ENCODE measurements at regions not wholly inside any gene's neighbourhood (a gene's known extent, or its start where the extent isn't known, plus 50 kb on each side); places are given as distances from the start of the nearest gene placed in this dataset.
"Not testable (repeated sequence)": the region's sequence is repeated elsewhere in the genome, so short reads cannot be mapped to it uniquely, and the experiment has no call there.

- DNase-seq, result no peak
Measured at GRCh38 chr22:26811647-26811992, 154.2 kb downstream of the MIAT start.

- DNase-seq, result no peak
Measured at GRCh38 chr22:26812731-26813130, 155.3 kb downstream of the MIAT start.

GRCh38 chr22:26816726-26817125 lies 159.3 kb downstream of the MIAT start:
- no peak for DNase-seq

GRCh38 chr22:26817926-26818325 lies 160.5 kb downstream of the MIAT start:
- DNase-seq, result no peak

GRCh38 chr22:26821854-26822253 lies 164.5 kb downstream of the MIAT start:
- no peak for DNase-seq

GRCh38 chr22:26822313-26822712 lies 164.9 kb downstream of the MIAT start:
- no peak for DNase-seq

- no peak for DNase-seq
Measured at GRCh38 chr22:26823966-26824365, 166.6 kb downstream of the MIAT start.

GRCh38 chr22:26825960-26826935 lies 168.9 kb downstream of the MIAT start:
- no peak for DNase-seq

GRCh38 chr22:26827611-26828010 lies 170.2 kb downstream of the MIAT start:
- no peak for DNase-seq

GRCh38 chr22:26828311-26828710 lies 170.9 kb downstream of the MIAT start:
- DNase-seq, result no peak

GRCh38 chr22:26830837-26831236 lies 173.4 kb downstream of the MIAT start:
- DNase-seq, result no peak

- DNase-seq, result no peak
Measured at GRCh38 chr22:26835023-26835422, 177.6 kb downstream of the MIAT start.

GRCh38 chr22:26835929-26836528 lies 178.6 kb downstream of the MIAT start:
- peak; percentile 41 for DNase-seq

GRCh38 chr22:26837784-26838470 lies 180.5 kb downstream of the MIAT start:
- no peak for DNase-seq

- DNase-seq, result no peak
Measured at GRCh38 chr22:26838471-26838825, 181.1 kb downstream of the MIAT start.

- DNase-seq, result no peak
Measured at GRCh38 chr22:26839216-26839615, 181.8 kb downstream of the MIAT start.

- DNase-seq, result not testable (repeated sequence)
Measured at GRCh38 chr22:26840770-26841169, 183.4 kb downstream of the MIAT start.

GRCh38 chr22:26842103-26842502 lies 184.7 kb downstream of the MIAT start:
- DNase-seq, result no peak

- DNase-seq, result no peak
Measured at GRCh38 chr22:26845021-26845743, 187.8 kb downstream of the MIAT start.

- no peak for DNase-seq
Measured at GRCh38 chr22:26846076-26846475, 188.7 kb downstream of the MIAT start.

GRCh38 chr22:26846645-26847044 lies 189.3 kb downstream of the MIAT start:
- no peak for DNase-seq

GRCh38 chr22:26847046-26847445 lies 189.7 kb downstream of the MIAT start:
- no peak for DNase-seq

- DNase-seq, result no peak
Measured at GRCh38 chr22:26847816-26848215, 190.4 kb downstream of the MIAT start.
